ENCODE measurements at regions not wholly inside any gene's neighbourhood (a gene's known extent, or its start where the extent isn't known, plus 50 kb on each side); places are given as distances from the start of the nearest gene placed in this dataset.

DNA sequence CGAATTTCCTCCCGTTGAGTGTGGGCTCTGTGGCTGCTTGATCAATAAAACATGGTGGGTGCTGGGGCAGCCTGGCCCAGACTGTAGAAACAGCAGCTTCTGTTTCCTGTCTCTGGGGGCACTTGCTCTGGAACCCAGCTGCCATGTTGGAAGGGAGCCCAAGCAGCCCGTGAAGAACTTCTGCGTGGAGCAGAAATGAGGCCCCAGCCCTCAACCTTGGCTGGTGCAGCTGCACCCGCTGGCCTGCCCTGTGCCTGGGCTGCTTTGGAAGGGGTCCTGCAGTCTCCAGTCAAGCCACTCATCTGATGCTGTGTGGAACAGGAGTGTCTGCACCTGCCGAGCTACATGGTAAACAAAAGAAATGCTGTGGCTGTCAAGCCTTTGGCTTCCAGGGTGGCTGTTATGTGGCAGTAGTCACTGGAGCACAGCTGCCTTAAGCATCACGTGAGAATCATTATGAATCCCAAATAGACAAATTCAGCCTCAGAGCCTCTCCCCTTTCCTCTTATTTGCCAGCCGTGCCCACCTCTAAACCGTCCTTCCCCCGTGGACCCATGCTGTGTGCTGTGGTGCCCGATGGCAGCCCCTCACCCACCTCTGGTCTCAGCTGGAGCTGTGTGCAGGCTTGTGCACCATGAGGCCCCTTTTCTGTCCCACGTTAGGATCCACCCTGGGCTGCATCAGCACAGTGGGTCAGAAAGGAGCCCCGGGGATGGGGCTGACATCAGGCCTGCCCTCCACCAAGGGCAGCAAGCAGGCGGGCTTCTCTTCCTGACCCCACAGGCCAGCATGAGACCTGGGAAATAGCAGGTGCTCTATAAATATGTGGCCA lies 134.0 kb upstream of the HDAC4 start:
- POLR2A ChIA-PET = no interaction called here
- CTCF ChIA-PET = interaction anchor here (0.6 kb wide), 1 partner anchor 12 kb away, joined by 3 read pairs; no protein-coding TSS in a partner anchor
- peaks cover 54% of the 10 kb centered on the region for H3K27me3 Mint-ChIP-seq (ENCODE audit: insufficient read depth, unreplicated experiment)
- no peak overlapping the region for H3K27ac Mint-ChIP-seq (ENCODE audit: low read depth, unreplicated experiment)
- no peaks in the 10 kb centered on the region for H3K36me3 Mint-ChIP-seq (ENCODE audit: insufficient read depth, unreplicated experiment)
- no peak overlapping the region for H3K4me3 Mint-ChIP-seq (ENCODE audit: unreplicated experiment)
- DNase-seq (ENCODE audit: unreplicated experiment) = no peak
- BruUV-seq (replicated peaks) = no TSS peak
- TF ChIP-seq, protein P1, sequence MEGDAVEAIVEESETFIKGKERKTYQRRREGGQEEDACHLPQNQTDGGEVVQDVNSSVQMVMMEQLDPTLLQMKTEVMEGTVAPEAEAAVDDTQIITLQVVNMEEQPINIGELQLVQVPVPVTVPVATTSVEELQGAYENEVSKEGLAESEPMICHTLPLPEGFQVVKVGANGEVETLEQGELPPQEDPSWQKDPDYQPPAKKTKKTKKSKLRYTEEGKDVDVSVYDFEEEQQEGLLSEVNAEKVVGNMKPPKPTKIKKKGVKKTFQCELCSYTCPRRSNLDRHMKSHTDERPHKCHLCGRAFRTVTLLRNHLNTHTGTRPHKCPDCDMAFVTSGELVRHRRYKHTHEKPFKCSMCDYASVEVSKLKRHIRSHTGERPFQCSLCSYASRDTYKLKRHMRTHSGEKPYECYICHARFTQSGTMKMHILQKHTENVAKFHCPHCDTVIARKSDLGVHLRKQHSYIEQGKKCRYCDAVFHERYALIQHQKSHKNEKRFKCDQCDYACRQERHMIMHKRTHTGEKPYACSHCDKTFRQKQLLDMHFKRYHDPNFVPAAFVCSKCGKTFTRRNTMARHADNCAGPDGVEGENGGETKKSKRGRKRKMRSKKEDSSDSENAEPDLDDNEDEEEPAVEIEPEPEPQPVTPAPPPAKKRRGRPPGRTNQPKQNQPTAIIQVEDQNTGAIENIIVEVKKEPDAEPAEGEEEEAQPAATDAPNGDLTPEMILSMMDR (IDR thresholded peaks at IDR 0.05; ENCODE audit: unreplicated experiment) = no peak
- intact Hi-C loops (cut with micrococcal nuclease) = no loop called here
- H3K9me3 Mint-ChIP-seq (ENCODE audit: unreplicated experiment) = no peaks in the 10 kb centered on the region
- no peaks in the 10 kb centered on the region for H3K4me1 Mint-ChIP-seq (ENCODE audit: insufficient read depth, unreplicated experiment)

DNA sequence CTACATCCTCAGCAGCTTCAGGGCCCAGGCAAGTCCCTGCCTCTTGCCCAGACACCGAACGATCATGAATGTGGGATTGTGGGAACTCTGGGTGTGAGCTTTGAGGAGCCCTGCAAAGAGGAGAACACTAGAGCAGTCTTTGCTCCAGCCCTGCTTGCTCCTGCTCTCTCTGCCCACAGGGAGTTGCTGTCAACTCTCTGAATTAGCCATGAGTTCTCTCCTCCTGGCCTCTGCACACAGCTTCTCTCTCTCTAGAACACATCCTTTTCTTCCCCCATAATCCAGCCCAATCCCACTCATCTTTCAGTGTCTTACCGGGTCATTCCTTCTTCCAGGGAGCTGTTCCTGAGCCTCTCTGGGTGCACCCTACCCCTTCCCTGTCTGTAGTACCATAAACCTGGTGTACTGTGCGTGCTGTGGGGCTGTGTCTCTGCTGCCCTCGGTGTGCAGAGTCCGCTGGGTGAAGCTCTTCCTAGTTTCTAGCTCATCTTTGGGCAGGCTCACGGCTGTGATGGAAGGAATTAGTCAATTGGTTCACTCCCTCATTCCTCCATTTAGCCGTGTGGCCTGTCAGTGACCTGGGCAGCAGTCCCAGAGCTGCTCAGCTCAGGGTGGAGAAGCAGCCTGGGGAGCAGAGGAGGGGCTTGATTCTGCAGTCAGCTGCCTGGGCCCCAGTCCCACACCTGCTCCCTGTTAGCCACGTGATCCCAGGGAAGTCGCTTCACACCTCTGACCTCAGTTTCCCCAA lies 132.9 kb upstream of the HDAC4 start:
- H3K27me3 Mint-ChIP-seq (ENCODE audit: insufficient read depth, unreplicated experiment) = peaks cover 51% of the 10 kb centered on the region
- TF ChIP-seq, protein P1 (IDR thresholded peaks at IDR 0.05; ENCODE audit: unreplicated experiment) = no peak
- no peaks in the 10 kb centered on the region for H3K4me1 Mint-ChIP-seq (ENCODE audit: insufficient read depth, unreplicated experiment)
- no peaks in the 10 kb centered on the region for H3K9me3 Mint-ChIP-seq (ENCODE audit: unreplicated experiment)
- no peak for DNase-seq (ENCODE audit: unreplicated experiment)
- intact Hi-C loops (cut with micrococcal nuclease) = no loop called here
- BruUV-seq (replicated peaks) = no TSS peak
- no peak overlapping the region for H3K27ac Mint-ChIP-seq (ENCODE audit: low read depth, unreplicated experiment)
- CTCF ChIA-PET = interaction anchor here (0.5 to 0.7 kb wide), 3 partner anchors 71 to 483 kb away, joined by 3 read pairs; no protein-coding TSS in a partner anchor
- H3K4me3 Mint-ChIP-seq (ENCODE audit: unreplicated experiment) = no peak overlapping the region
- no peaks in the 10 kb centered on the region for H3K36me3 Mint-ChIP-seq (ENCODE audit: insufficient read depth, unreplicated experiment)
- POLR2A ChIA-PET = no interaction called here

DNA sequence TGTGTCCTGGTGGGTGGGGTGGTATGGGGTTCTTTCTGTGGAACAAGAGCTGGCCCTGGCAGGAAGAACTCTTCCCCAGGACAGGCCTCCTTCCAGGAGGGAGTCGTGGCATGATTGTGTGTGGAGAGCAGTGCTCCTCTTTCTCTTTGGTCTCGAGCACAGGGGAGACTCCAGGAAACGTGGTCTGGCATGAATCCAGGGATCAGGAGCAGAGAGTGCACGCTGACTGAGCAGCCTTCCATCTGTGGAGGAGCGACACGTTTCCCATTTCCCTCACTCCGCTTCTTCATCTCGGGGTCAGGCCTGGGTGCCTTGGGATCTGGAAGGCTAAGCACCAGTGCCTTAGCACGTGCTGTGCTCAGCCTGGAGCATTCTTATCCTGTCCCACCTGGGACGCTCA lies 132.0 kb upstream of the HDAC4 start:
- ChIA-PET POLR2A (no interaction called here), CTCF (interaction anchor here (0.6 kb wide), 1 partner anchor 136 kb away, joined by 3 read pairs; no protein-coding TSS in a partner anchor)
- DNase-seq (ENCODE audit: unreplicated experiment) = peak; percentile 40
- Mint-ChIP-seq H3K4me3 (ENCODE audit: unreplicated experiment) (no peak overlapping the region), H3K4me1 (ENCODE audit: insufficient read depth, unreplicated experiment) (no peaks in the 10 kb centered on the region), H3K9me3 (ENCODE audit: unreplicated experiment) (no peaks in the 10 kb centered on the region), H3K27me3 (ENCODE audit: insufficient read depth, unreplicated experiment) (peaks cover 43% of the 10 kb centered on the region), H3K36me3 (ENCODE audit: insufficient read depth, unreplicated experiment) (no peaks in the 10 kb centered on the region), H3K27ac (ENCODE audit: low read depth, unreplicated experiment) (no peak overlapping the region)
- intact Hi-C loops (cut with micrococcal nuclease) = no loop called here
- BruUV-seq (replicated peaks) = no TSS peak
- TF ChIP-seq, protein P1 (IDR thresholded peaks at IDR 0.05; ENCODE audit: unreplicated experiment) = no peak

DNA sequence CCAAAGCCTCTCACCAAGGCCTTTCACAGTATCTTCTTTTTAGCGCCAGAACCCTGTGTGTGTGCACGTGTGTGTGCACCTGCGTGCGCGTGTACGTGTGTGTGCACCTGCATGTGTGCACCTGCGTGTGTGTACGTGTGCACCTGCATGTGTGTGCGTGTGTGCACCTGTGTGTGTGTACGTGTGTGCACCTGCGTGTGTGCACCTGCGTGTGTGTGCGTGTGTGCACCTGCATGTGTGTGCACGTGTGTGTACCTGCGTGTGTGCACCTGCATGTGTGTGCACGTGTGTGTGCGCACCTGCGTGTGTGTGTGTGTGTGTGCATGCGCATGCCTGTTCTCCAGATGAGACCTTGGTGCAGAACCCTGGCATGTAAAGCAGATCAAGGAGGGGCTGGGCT lies 131.4 kb upstream of the HDAC4 start:
- Mint-ChIP-seq H3K4me3 (ENCODE audit: unreplicated experiment) (no peak overlapping the region), H3K27me3 (ENCODE audit: insufficient read depth, unreplicated experiment) (peaks cover 36% of the 10 kb centered on the region), H3K27ac (ENCODE audit: low read depth, unreplicated experiment) (no peak overlapping the region), H3K4me1 (ENCODE audit: insufficient read depth, unreplicated experiment) (no peaks in the 10 kb centered on the region), H3K9me3 (ENCODE audit: unreplicated experiment) (no peaks in the 10 kb centered on the region), H3K36me3 (ENCODE audit: insufficient read depth, unreplicated experiment) (no peaks in the 10 kb centered on the region)
- no TSS peak for BruUV-seq (replicated peaks)
- intact Hi-C loops (cut with micrococcal nuclease) = no loop called here
- no peak for DNase-seq (ENCODE audit: unreplicated experiment)
- CTCF ChIA-PET = interaction anchor here (0.9 kb wide), 1 partner anchor 458 kb away, joined by 3 read pairs; no protein-coding TSS in a partner anchor
- POLR2A ChIA-PET = no interaction called here
- TF ChIP-seq, protein P1 (IDR thresholded peaks at IDR 0.05; ENCODE audit: unreplicated experiment) = no peak

All from MCF 10A (cell line).